AG04450 (cell line): ENCODE measurements at regions not wholly inside any gene's neighbourhood (a gene's known extent, or its start where the extent isn't known, plus 50 kb on each side); places are given as distances from the start of the nearest gene placed in this dataset.
"Not testable (repeated sequence)": the region's sequence is repeated elsewhere in the genome, so short reads cannot be mapped to it uniquely, and the experiment has no call there.

Source experiments
- CTCF ChIA-PET: fragments of 300-600, 350-600 bp; formaldehyde crosslinking; extraction: SDS; loops from one replicate; lab custom pipeline; 2022; ENCODE audit warnings: antibody characterized with exemption, inconsistent platforms; lab: Charles Lee
- POLR2A ChIA-PET: fragments of 350-600 bp; formaldehyde crosslinking; extraction: SDS; loops from one replicate; lab custom pipeline; 2021; ENCODE audit warnings: antibody characterized with exemption, inconsistent platforms; lab: Yijun Ruan, JAX
- DNase-seq: peaks from one replicate; pipeline ENCODE4 v3.0.0-alpha.2; 2011; ENCODE audit warnings: low read depth, low spot score
- H3K27ac ChIP-seq: one replicate; pipeline ENCODE4 v1.5.1; 2012; ENCODE audit warnings: low read depth, low read length, control low read depth
- H3K27me3 ChIP-seq: one replicate; pipeline ENCODE4 v1.6.0; 2012; ENCODE audit warnings: low read length; ENCODE audit not compliant: control insufficient read depth, insufficient read depth
- H3K4me3 ChIP-seq: 2 replicates; pipeline ENCODE4 v1.5.1; 2011; ENCODE audit warnings: mild to moderate bottlenecking, low read depth, low read length, control low read depth
- H3K9me3 ChIP-seq: 2 replicates; pipeline ENCODE4 v1.5.1; 2012; ENCODE audit warnings: low read length; ENCODE audit not compliant: control insufficient read depth, insufficient read depth

DNA sequence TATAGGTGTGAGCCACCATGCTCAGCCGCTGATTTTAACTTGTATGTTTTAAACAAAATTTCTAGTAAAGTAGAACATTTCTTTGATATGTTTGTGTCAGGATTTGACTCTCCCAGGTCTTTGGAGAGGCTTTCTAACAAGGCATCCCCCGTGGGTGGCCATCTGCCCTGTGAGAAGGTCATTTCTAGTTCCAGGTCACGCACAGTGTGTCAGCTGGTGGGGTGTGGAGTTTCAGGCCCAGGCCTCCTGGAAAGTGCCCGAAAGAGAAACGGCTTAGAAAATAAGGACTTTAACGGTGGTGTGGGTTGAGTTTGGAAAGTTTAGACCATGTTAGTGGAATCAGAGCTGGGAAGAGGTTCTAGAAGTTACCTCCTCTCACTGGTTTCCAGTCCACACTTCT lies 61.0 kb downstream of the SPDYE17 start:
- CTCF ChIA-PET, DNase-seq, H3K27me3 ChIP-seq: not testable (repeated sequence)

GRCh38 chr7:76969892-76970291 lies 62.3 kb downstream of the SPDYE17 start:
- CTCF ChIA-PET, H3K27me3 ChIP-seq, POLR2A ChIA-PET, H3K27ac ChIP-seq, H3K4me3 ChIP-seq, DNase-seq, H3K9me3 ChIP-seq: not testable (repeated sequence)

More for the DNA sequence above, 61.0 kb downstream of the SPDYE17 start:
- H3K27ac ChIP-seq, POLR2A ChIA-PET, H3K4me3 ChIP-seq, H3K9me3 ChIP-seq: not testable (repeated sequence)

- DNase-seq, H3K4me3 ChIP-seq, POLR2A ChIA-PET, H3K27ac ChIP-seq, CTCF ChIA-PET, H3K9me3 ChIP-seq, H3K27me3 ChIP-seq: not testable (repeated sequence)
Measured at GRCh38 chr7:76965731-76966548, 66.2 kb downstream of the SPDYE17 start.

DNA sequence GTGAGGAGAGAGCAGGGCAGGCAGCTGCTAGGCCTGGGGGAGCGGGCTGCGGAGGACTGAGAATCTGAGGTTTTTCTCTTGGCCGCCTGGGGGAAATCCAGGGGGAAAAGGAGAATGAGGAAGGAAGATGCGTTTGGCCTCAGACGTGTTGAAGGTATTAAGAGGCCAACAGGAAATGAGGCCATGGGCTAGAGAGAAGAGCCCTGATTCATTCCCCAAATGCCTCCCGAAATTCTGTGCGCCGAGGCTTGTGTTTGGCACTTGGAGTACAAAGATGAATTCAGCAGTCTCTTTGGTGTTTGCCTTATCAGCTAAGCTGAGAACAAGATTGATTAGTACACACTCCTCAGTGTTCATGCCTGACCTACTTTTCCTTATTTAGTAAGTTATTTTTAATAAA lies 68.1 kb downstream of the SPDYE17 start:
- H3K9me3 ChIP-seq, H3K27ac ChIP-seq, DNase-seq, H3K27me3 ChIP-seq, CTCF ChIA-PET, H3K4me3 ChIP-seq, POLR2A ChIA-PET: not testable (repeated sequence)

DNA sequence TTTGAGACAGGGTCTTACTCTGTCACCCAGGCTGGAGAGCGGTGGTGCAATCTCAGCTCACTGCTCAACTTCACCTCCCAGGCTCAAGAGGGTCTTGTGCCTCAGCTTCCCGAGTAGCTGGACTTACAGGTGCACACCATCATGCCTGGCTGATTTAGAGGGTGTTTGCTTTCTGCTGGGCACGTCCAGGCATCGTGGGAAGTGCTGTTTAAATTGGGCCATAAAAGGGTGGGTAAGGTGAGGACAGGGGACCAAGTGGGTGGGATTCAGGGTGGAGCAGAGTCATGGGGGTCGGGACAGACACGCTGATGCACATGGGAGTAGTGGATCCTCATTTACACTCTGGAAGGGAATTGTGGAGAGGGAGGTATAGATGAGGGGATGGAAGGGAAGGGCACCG lies 69.1 kb downstream of the SPDYE17 start:
- POLR2A ChIA-PET, H3K27me3 ChIP-seq, H3K4me3 ChIP-seq, H3K27ac ChIP-seq, CTCF ChIA-PET, DNase-seq, H3K9me3 ChIP-seq: not testable (repeated sequence)

GRCh38 chr7:76960400-76960986 lies 71.7 kb downstream of the SPDYE17 start:
- H3K4me3 ChIP-seq, CTCF ChIA-PET, DNase-seq, H3K9me3 ChIP-seq, H3K27me3 ChIP-seq, POLR2A ChIA-PET, H3K27ac ChIP-seq: not testable (repeated sequence)

DNA sequence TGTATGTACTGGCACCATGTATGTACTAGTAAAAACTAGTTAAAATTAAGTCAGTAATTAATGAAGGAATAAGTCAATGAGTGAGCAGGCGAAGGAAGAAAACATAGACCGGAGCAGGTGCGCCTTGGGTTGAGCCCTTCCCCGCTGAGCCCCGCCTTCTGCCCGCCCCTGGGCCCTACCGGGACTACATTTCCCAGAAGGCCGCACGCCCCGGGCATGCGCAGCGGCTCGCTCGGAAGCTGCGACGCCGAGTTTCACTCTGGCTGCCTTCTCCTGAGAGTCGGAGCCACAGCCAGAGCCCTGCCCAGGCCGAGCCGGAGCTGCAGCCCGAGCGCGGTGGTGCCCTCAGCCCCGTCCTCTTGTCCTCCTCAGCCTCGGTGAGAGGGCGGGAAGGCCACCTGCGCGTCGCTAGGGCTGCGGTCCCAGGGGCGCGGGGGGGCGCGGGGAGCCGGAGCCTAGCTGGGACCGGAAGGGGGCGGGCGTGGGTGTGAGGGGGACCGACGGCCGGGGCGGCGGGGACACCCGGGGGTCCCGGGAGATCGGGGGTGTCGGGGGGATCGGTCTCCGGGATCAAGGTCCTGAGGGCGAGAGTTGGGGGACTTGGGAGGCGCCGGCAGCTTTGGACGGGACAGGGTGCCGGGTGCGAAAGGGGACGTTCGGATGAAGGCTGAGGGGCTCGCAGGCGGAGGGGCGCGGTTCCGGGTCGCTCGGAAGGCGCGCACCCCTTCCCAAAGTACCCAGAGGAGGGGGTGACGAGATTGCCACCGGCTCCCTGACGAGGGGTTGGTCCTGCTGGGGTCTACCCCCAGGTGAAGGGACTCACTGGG lies 72.4 kb downstream of the SPDYE17 start:
- POLR2A ChIA-PET, CTCF ChIA-PET, H3K27ac ChIP-seq, H3K9me3 ChIP-seq, DNase-seq, H3K27me3 ChIP-seq, H3K4me3 ChIP-seq: not testable (repeated sequence)

DNA sequence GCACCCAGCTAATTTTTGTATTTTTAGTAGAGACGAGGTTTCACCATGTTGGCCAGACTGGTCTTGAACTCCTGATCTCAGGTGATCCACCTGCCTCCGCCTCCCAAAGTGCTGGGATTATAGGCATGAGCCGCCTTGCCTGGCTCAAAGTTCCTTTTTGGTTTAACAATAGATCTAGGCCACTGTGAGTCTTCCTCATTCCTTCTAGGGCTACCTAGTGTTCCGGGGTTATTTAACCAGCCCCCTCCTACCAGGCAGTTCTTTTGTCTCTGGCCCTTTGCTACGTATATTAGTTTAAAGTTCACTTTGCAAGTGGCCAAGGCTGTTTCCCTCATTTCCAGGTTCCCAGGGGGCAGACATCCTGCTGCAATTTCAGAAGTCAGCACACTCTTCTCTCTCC lies 75.6 kb downstream of the SPDYE17 start:
- DNase-seq, H3K27me3 ChIP-seq, H3K27ac ChIP-seq, H3K4me3 ChIP-seq, H3K9me3 ChIP-seq, CTCF ChIA-PET, POLR2A ChIA-PET: not testable (repeated sequence)

DNA sequence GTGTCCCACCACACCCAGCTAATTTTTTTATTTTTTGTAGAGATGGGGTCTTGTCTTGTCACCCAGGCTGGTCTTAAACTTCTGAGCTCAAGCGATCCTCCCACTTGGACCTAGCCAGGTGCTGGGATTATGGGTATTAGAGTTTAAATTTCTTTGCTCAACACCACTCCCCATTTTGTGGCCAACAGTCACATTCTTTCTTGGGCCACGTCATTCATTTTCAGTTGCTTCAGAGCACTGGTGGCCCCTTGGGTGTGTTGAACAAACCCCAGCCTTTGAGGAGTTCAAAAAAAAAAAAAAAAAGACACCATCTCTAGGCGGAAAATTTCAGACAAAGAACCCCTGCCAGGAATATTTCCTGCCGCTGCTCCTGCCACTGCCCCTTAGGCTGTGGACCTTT lies 77.0 kb downstream of the SPDYE17 start:
- CTCF ChIA-PET, H3K4me3 ChIP-seq, POLR2A ChIA-PET, H3K9me3 ChIP-seq, DNase-seq, H3K27me3 ChIP-seq, H3K27ac ChIP-seq: not testable (repeated sequence)

DNA sequence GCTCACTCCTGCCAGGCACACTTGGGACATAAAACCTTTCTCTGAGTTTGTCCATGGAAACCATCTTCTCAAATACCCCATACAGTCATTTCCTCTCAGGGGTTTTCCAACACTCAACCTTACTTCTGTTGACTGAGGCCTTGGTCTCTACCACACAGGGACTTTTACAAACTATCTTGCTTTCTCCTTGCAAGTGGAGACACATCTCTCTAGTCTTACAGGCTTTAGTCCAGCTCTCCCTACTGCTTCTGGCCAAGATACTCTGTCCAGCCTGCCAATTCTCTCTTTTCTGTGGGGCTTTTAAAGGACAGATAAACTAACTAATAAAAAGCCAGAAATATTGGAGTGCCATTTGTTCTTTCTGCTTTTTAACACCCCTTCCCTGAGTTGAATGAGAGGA lies 87.6 kb downstream of the SPDYE17 start:
- H3K4me3 ChIP-seq, POLR2A ChIA-PET, H3K9me3 ChIP-seq, DNase-seq, CTCF ChIA-PET, H3K27me3 ChIP-seq, H3K27ac ChIP-seq: not testable (repeated sequence)

DNA sequence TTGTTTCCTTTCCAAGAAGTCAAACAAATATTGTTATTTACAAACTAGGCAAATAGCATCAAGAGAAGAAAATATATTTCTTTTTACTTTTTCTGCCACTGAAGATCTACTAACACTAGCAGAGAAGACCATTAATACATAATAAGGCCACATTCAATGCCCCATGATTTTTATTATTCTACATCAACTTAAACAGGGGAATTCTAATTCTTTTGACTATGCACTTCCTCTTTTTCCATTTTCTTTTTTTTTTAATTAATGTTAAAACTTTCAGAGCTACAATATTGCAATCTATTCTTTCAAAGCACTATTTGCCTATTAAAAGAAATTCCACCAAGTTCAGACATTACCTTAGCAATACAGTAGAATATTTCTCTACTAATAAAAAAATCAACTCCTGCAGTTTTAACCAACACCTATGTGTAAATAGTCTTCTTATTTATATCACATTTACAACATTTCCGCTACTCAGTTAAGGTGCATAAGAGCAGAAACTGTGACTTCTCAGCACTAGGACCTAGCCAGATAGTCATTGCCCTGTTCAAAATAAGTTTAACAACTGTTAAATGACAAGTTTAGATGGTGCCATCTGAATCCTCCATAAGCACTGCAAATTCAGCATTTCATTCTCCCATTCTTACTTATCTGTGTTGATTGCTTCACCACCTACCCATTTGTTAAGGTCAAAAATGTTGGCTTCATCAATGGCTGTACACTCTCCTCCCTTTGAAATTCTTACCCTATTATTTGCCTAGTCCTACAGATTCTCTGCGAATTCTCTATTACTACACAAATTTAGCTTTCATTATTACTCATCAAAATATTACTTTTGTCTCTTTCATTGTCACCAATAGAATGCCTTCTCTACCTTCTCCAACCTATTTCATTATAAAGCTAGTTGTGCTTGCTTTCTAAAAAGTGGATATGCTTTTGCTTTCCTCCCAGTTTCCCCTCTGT lies 90.1 kb downstream of the SPDYE17 start:
- POLR2A ChIA-PET, CTCF ChIA-PET, H3K27me3 ChIP-seq, H3K27ac ChIP-seq, H3K9me3 ChIP-seq, DNase-seq, H3K4me3 ChIP-seq: not testable (repeated sequence)
